HepG2 (cell line): ENCODE measurements at regions not wholly inside any gene's neighbourhood (a gene's known extent, or its start where the extent isn't known, plus 50 kb on each side); places are given as distances from the start of the nearest gene placed in this dataset.

Experiments used
- ATAC-seq: fragments of 200-7000 bp; cut with Tn5 transposase; 3 replicates; pipeline ENCODE4 v1.9.1; 2020; ENCODE audit warnings: mild to moderate bottlenecking, moderate library complexity
- BruUV-seq: library from RNA; stranded (reverse); fragments of 400-500 nt; replicated peaks from 2 replicates; lab custom pipeline; 2021; lab: Mats Ljungman, UMichigan
- CTCF ChIA-PET: fragments of 300-600 bp; formaldehyde crosslinking; extraction: SDS; loops from one replicate; lab custom pipeline; 2021; ENCODE audit warnings: low total read pairs, inconsistent platforms, low intra/inter-chr PET ratio; lab: Yijun Ruan, JAX
- POLR2A ChIA-PET: fragments of 350-600 bp; sonication (Branson Sonifier 250); formaldehyde crosslinking; loops from one replicate; lab custom pipeline; 2020; ENCODE audit warnings: antibody characterized with exemption, inconsistent platforms; lab: Yijun Ruan, JAX
- DNase-seq: peaks from one replicate; pipeline ENCODE4 v3.0.0-alpha.2; 2015; ENCODE audit warnings: low spot score
- FAIRE-seq: peaks from 3 replicates; lab custom pipeline; 2011; peaks lifted over from hg19 to GRCh38; lab: Jason Lieb, UNC
- H2AFZ ChIP-seq: one replicate; pipeline ENCODE4 v1.6.1; 2011; ENCODE audit warnings: low read length, inconsistent platforms
- H3K27ac ChIP-seq: fragments of 300-600 bp; 3 replicates; pipeline ENCODE4 v1.8.0; 2011; ENCODE audit warnings: mixed run types, mild to moderate bottlenecking, mixed read lengths, low read length, inconsistent platforms; ENCODE audit not compliant: insufficient read depth; ENCODE audit errors: extremely low read length
- H3K27me3 ChIP-seq, 2 experiments: fragments of 200-600 bp in 1 of 2; 2 replicates in 1 of 2; 3 replicates in 1 of 2; pipeline versions ENCODE4 v1.6.0 to v1.8.0; 2011; ENCODE audit warnings: low read length in 2 of 2, mild to moderate bottlenecking in 2 of 2, moderate library complexity in 2 of 2, inconsistent platforms in 1 of 2; ENCODE audit not compliant: insufficient read depth in 2 of 2, control insufficient read depth in 1 of 2
- H3K36me3 ChIP-seq, 2 experiments: fragments of 200-600 bp in 1 of 2; replicated peaks in 1 of 2; 2 replicates in 1 of 2; 3 replicates in 1 of 2; pipeline versions ENCODE4 v1.5.1 to v1.8.0; 2011; ENCODE audit warnings: low read length in 2 of 2, inconsistent platforms in 1 of 2; ENCODE audit not compliant: insufficient read depth in 2 of 2, control insufficient read depth in 1 of 2
- H3K4me1 ChIP-seq: 2 replicates; pipeline ENCODE4 v1.5.1; 2012; ENCODE audit warnings: low read length, inconsistent platforms; ENCODE audit not compliant: insufficient read depth
- H3K4me2 ChIP-seq: 2 replicates; pipeline ENCODE4 v1.6.0; 2011; ENCODE audit warnings: low read depth, low read length, inconsistent platforms
- H3K4me3 ChIP-seq, 3 experiments: fragments of 200-600 bp in 1 of 3; sonication (generic), shearing (Covaris generic) in 1 of 3; replicated peaks in 1 of 3; 2 replicates each; pipeline ENCODE4 v1.5.1; 2011 to 2016; ENCODE audit warnings: low read length in 3 of 3, inconsistent platforms in 2 of 3, low read depth in 2 of 3, mild to moderate bottlenecking in 2 of 3, control low read depth in 1 of 3, mixed read lengths in 1 of 3; ENCODE audit not compliant: insufficient read depth in 1 of 3
- H3K79me2 ChIP-seq: one replicate; pipeline ENCODE4 v1.6.1; 2011; ENCODE audit warnings: low read length, inconsistent platforms; ENCODE audit not compliant: insufficient read depth
- H3K9ac ChIP-seq: 2 replicates; pipeline ENCODE4 v1.6.0; 2011; ENCODE audit warnings: mild to moderate bottlenecking, low read depth, low read length, inconsistent platforms; ENCODE audit not compliant: insufficient read depth
- H3K9me3 ChIP-seq: 2 replicates; pipeline ENCODE4 v1.5.1; 2012; ENCODE audit warnings: mild to moderate bottlenecking, low read length
- H4K20me1 ChIP-seq: 2 replicates; pipeline ENCODE4 v1.6.0; 2011; ENCODE audit warnings: inconsistent platforms, mild to moderate bottlenecking, low read length, moderate library complexity; ENCODE audit not compliant: insufficient read depth
- NKX3-1 ChIP-seq: sonication (generic); formaldehyde crosslinking; IDR thresholded peaks from 2 replicates; pipeline ENCODE4 v1.5.0; 2020; ENCODE audit warnings: missing genetic modification reagents
- PLRG1 ChIP-seq: fragments of 450-650 bp; conservative IDR thresholded peaks from 2 replicates; pipeline ENCODE4 v1.6.1; 2016
- PREB ChIP-seq: sonication (generic); formaldehyde crosslinking; IDR thresholded peaks from 2 replicates; pipeline ENCODE4 v1.4.0; 2020; ENCODE audit warnings: missing genetic modification reagents
- TERF1 ChIP-seq: sonication (generic); formaldehyde crosslinking; IDR thresholded peaks from 2 replicates; pipeline ENCODE4 v1.8.0; 2022; ENCODE audit warnings: mild to moderate bottlenecking, missing genetic modification reagents, moderate library complexity
- TRIM24 ChIP-seq: sonication (generic); formaldehyde crosslinking; IDR thresholded peaks from 2 replicates; pipeline ENCODE4 v1.8.0; 2022; ENCODE audit warnings: mild to moderate bottlenecking, missing genetic modification reagents
- ZBED4 ChIP-seq: sonication (generic); formaldehyde crosslinking; IDR thresholded peaks from 2 replicates; pipeline ENCODE4 v1.4.0; 2020; ENCODE audit warnings: missing genetic modification reagents, borderline replicate concordance
- ZNF749 ChIP-seq: sonication (generic); formaldehyde crosslinking; IDR thresholded peaks from 2 replicates; pipeline ENCODE4 v1.8.0; 2022; ENCODE audit warnings: mild to moderate bottlenecking, missing genetic modification reagents, moderate library complexity, borderline replicate concordance
- ZNF768 ChIP-seq: sonication (generic); formaldehyde crosslinking; IDR thresholded peaks from 2 replicates; pipeline ENCODE4 v1.4.0; 2020; ENCODE audit warnings: missing genetic modification reagents
- ZXDC ChIP-seq: sonication (generic); formaldehyde crosslinking; IDR thresholded peaks from 2 replicates; pipeline ENCODE4 v1.5.0; 2020; ENCODE audit warnings: mild to moderate bottlenecking, missing genetic modification reagents
- WGBS: methylation state at CpG from one replicate; pipeline ENCODE4 v1.1.6; 2017; ENCODE audit warnings: low lambda C conversion rate; 5-methylcytosine and 5-hydroxymethylcytosine counted together
- in situ Hi-C: cut with HindIII; loops from 2 replicates; pipeline ENCODE4 v1.10.0; 2017; ENCODE audit warnings: low pct_unique_long_range_greater_than_20kb; ENCODE audit not compliant: extremely low pct_ligation_motif_present
- intact Hi-C: fragments of 100-400 bp; cut with micrococcal nuclease; formaldehyde crosslinking; loops from one replicate; pipeline ENCODE4 v1.10.0; 2022; ENCODE audit not compliant: unreplicated experiment
- TF ChIP-seq, protein P1 (sequence below): sonication (generic); formaldehyde crosslinking; IDR thresholded peaks from 2 replicates; pipeline ENCODE4 v1.5.0; 2020; ENCODE audit warnings: missing genetic modification reagents

- no peak overlapping the region for H3K9ac ChIP-seq
- peaks cover 9% of the 10 kb centered on the region for H3K4me1 ChIP-seq
- BruUV-seq: no TSS peak
- no peaks in the 10 kb centered on the region for H3K9me3 ChIP-seq
- no peak overlapping the region for H3K4me2 ChIP-seq
- no peak overlapping the region for H2AFZ ChIP-seq
- 13% methylated on average over 4 of the region's 4 CpGs for WGBS
- H3K27ac ChIP-seq: no peak overlapping the region
- FAIRE-seq: no peak
- in situ Hi-C loops (no loop called here), intact Hi-C loops (no loop called here)
- H4K20me1 ChIP-seq: no peaks in the 10 kb centered on the region
- POLR2A ChIA-PET: no interaction called here
- CTCF ChIA-PET: no interaction called here
- ATAC-seq: no peak
- no peaks in the 10 kb centered on the region for H3K79me2 ChIP-seq
- 0 out of 5 replicates have a peak, but pooled peaks cover 0 to 3% of the 10 kb centered on the region in 2 experiments for H3K27me3 ChIP-seq
- no peak for DNase-seq
- no peak overlapping the region for H3K4me3 ChIP-seq
- H3K36me3 ChIP-seq: no peaks in the 10 kb centered on the region
- TF ChIP-seq ZNF768 (CRISPR knock-in tag) (no peak), ZBED4 (CRISPR knock-in tag) (no peak), NKX3-1 (CRISPR knock-in tag) (no peak), TRIM24 (no peak), ZXDC (no peak), PREB (CRISPR knock-in tag) (no peak), ZNF749 (CRISPR knock-in tag) (no peak), PLRG1 (no peak), TERF1 (CRISPR knock-in tag) (no peak)
- TF ChIP-seq, protein P1, sequence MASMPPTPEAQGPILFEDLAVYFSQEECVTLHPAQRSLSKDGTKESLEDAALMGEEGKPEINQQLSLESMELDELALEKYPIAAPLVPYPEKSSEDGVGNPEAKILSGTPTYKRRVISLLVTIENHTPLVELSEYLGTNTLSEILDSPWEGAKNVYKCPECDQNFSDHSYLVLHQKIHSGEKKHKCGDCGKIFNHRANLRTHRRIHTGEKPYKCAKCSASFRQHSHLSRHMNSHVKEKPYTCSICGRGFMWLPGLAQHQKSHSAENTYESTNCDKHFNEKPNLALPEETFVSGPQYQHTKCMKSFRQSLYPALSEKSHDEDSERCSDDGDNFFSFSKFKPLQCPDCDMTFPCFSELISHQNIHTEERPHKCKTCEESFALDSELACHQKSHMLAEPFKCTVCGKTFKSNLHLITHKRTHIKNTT (CRISPR knock-in tag): no peak
Observed at GRCh38 chr6:137683916-137684315, 183.1 kb upstream of the TNFAIP3 start.
